Ecto neural progenitor cell (in vitro differentiated cells): ENCODE measurements at regions not wholly inside any gene's neighbourhood (a gene's known extent, or its start where the extent isn't known, plus 50 kb on each side); places are given as distances from the start of the nearest gene placed in this dataset.
"Not testable (repeated sequence)": the region's sequence is repeated elsewhere in the genome, so short reads cannot be mapped to it uniquely, and the experiment has no call there.

ENCODE experiments used
- DNase-seq: peaks from one replicate; pipeline ENCODE4 v3.0.0-alpha.2; 2018; ENCODE audit warnings: low spot score

- no peak for DNase-seq
Observed at GRCh38 chrX:9383655-9384054, 81.2 kb upstream of the TBL1X start.

- DNase-seq: no peak
Observed at GRCh38 chrX:9388450-9388849, 76.4 kb upstream of the TBL1X start.

- DNase-seq: no peak
Observed at GRCh38 chrX:9390121-9390520, 74.7 kb upstream of the TBL1X start.

- DNase-seq: no peak
Observed at GRCh38 chrX:9390693-9391368, 74.0 kb upstream of the TBL1X start.

- no peak for DNase-seq
Observed at GRCh38 chrX:9392445-9392844, 72.4 kb upstream of the TBL1X start.

GRCh38 chrX:9393571-9393970 lies 71.3 kb upstream of the TBL1X start:
- no peak for DNase-seq

GRCh38 chrX:9394212-9394611 lies 70.6 kb upstream of the TBL1X start:
- no peak for DNase-seq

GRCh38 chrX:9396930-9397329 lies 67.9 kb upstream of the TBL1X start:
- no peak for DNase-seq

- no peak for DNase-seq
Observed at GRCh38 chrX:9401051-9401450, 63.8 kb upstream of the TBL1X start.

GRCh38 chrX:9403374-9403773 lies 61.5 kb upstream of the TBL1X start:
- no peak for DNase-seq

GRCh38 chrX:9405635-9406034 lies 59.2 kb upstream of the TBL1X start:
- peak; percentile 58 for DNase-seq

- DNase-seq: not testable (repeated sequence)
Observed at GRCh38 chrX:9410889-9411288, 54.0 kb upstream of the TBL1X start.

- DNase-seq: not testable (repeated sequence)
Observed at GRCh38 chrX:9411682-9412081, 53.2 kb upstream of the TBL1X start.

GRCh38 chrX:9414416-9414815 lies 50.4 kb upstream of the TBL1X start:
- DNase-seq: no peak
